ENCODE measurements at regions not wholly inside any gene's neighbourhood (a gene's known extent, or its start where the extent isn't known, plus 50 kb on each side); places are given as distances from the start of the nearest gene placed in this dataset.

DNA sequence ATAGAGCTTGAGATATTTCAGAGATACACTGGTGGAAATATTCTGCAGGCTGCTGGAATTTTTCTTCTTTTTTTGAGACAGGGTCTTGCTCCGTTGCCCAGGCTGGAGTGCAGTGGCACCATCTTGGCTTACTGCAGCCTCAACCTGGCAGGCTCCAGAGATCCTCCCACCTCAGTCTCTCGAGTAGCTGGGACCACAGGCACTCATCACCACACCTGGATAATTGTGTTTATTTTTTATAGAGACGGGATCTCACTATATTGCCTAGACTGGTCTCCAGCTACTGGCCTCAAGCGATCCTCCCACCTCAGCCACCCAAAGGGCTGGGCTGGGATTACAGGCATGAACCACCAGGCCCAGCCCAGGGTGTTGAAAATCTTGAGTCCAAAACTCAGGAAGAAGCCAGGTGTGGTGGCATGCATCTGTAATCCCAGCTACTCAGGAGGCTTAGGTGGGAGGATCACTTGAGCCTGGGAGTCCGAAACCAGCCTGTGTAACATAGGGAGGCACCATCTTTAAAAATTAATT is 55.7 kb upstream of the FOXK1 start:
- DNase-seq (ENCODE audit: low read depth) = no peak
- no peak overlapping the region for H3K4me3 ChIP-seq (ENCODE audit: low read length)
- no peak for TF ChIP-seq CTCF (conservative IDR thresholded peaks at IDR 0.05; ENCODE audit: low read depth, low read length)

GRCh38 chr7:4629287-4629895 is 52.7 kb upstream of the FOXK1 start:
- no peak overlapping the region for H3K4me3 ChIP-seq (ENCODE audit: low read length)
- TF ChIP-seq CTCF (conservative IDR thresholded peaks at IDR 0.05; ENCODE audit: low read depth, low read length) = no peak
- no peak for DNase-seq (ENCODE audit: low read depth)

DNA sequence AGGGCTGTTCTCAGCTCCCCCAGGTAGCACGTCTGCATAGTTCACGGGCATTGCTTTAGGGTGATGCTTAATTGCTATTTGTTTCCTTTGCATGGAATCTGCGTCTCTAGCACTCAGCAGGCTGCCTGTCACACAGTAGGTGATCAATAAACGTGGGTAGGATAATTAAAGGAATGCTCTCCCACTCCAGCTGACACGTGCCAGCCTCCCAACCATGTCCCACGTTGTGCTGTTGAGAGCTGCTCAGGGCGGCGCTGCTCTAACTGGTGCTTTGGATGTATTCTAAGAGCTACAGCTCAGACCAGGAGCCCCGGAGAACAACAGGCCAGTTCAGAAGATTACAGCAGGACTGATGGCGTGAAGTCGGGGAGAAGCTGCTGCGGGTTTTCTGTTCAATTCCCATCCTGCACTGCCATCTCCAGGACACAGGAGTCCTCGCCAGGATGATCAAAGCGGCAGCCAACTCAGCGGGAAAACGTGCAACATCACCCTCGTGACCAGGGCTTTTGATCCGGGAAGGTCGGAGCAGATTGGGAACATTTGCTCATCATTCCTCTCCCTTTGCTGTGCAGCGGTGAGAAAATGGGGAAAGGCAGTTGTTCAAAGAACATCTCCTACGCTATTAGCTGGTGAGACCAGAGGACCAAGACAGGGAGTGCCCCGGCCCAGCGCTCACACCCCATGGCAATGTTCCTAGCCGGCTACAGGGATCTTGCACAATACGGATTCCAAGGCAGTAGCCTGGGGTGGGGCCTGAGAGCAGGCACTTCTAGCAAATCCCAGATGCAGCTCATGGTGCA is 50.5 kb upstream of the FOXK1 start:
- peak overlapping the region; percentile 47 for H3K4me3 ChIP-seq (ENCODE audit: low read length)
- peak; percentile 78 for TF ChIP-seq CTCF (conservative IDR thresholded peaks at IDR 0.05; ENCODE audit: low read depth, low read length)
- DNase-seq (ENCODE audit: low read depth) = peak; percentile 86

Measured in retinal pigment epithelial cell (primary cell).